ENCODE measurements at regions not wholly inside any gene's neighbourhood (a gene's known extent, or its start where the extent isn't known, plus 50 kb on each side); places are given as distances from the start of the nearest gene placed in this dataset.
"Not testable (repeated sequence)": the region's sequence is repeated elsewhere in the genome, so short reads cannot be mapped to it uniquely, and the experiment has no call there.

DNA sequence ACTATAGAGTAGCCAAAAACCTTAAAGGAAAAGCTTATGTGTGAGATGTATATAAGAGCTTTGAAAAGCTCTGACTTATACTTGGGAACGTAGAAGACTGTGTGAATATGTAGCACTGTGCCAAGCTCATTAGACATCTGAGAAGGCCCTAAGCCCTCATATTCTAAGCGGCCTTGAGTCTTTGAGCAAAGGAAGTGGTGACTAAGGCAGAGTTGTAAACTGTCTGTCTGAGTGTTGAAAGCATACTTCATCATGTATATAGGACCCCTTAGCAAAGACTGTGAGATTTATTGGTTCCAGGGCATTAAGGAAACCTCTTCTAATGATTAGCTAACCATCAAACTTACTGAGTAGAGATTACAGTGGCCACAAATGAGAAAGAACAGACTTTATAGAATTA, 153.3 kb upstream of the LYPLAL1 start:
- no peak for DNase-seq

GRCh38 chr1:219020846-219021245, 152.8 kb upstream of the LYPLAL1 start:
- no peak for DNase-seq

GRCh38 chr1:219027146-219027673, 146.5 kb upstream of the LYPLAL1 start:
- no peak for DNase-seq

GRCh38 chr1:219031809-219032208, 141.9 kb upstream of the LYPLAL1 start:
- no peak for DNase-seq

- DNase-seq = no peak
Measured at GRCh38 chr1:219038398-219038797, 135.3 kb upstream of the LYPLAL1 start.

DNA sequence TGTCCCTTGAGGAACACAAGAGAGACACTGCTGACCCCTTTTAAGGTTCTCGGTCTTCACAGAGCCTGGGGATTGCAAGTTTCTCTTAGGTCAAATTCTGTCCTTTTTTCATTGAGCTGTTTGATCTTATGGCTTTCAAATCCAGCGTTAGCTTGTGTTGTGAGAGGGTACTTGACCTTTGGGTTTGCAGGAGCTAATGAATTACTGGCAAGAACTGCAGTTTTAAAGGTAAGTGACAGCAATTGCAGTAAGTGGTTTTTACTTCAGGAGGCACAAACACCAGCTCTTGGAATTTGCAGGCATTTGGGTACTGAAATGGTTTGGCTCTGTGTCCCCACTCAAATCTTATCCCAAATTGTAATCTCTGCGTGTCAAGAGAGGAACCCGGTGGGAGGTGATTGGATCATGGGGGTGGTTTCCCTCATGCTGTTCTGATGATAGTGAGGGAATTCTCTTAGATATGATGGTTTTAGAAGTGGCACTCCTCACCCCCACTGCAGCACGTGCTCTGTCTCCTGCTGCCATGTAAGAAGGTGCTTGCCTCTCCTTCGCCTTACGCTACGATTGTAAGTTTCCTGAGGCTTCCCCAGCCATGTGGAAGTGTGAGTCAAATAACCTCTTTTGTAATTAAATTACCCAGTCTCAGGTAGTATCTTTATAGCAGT, 134.5 kb upstream of the LYPLAL1 start:
- no peak for DNase-seq

DNA sequence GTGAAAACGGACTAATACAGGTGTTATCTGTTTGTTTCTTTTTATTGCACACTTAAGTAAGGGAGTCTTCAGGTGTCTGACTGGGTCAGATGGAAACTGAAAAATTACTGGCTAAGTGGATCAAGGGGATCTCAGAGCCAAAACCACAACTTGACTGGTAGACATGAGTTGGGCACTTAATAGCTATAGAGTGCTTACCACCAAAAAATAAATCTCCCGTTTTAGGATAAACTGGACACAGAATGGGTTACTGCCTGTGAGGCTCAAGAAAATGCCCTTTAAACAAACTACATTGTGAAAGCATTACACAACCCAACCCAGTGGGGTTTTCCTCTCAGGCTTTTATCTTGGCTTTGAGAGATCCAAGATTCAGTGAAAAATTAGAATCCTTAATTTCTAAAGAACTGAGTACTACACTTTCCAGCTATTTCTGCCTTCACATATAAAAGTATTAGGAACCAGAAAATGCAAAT, 134.0 kb upstream of the LYPLAL1 start:
- DNase-seq = no peak

DNA sequence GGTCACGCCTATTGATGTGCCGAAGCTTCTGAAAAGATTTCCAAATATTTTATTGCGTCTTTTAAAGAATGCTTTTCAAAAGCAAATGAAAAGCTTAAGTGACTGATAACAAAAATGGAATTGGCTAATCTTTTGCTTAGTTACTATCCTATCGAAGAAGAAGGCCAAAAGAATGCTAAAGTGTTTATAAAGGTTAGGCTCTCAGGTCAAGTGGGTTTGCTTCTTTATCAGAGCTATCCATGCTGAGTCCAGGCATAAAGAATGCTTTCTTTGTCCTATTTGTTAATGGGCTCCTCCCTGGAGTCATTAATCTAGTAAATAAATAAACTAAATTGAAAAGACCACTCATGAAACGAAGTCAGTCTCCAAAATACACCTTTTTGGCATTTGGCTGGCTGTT, 133.4 kb upstream of the LYPLAL1 start:
- no peak for DNase-seq

DNA sequence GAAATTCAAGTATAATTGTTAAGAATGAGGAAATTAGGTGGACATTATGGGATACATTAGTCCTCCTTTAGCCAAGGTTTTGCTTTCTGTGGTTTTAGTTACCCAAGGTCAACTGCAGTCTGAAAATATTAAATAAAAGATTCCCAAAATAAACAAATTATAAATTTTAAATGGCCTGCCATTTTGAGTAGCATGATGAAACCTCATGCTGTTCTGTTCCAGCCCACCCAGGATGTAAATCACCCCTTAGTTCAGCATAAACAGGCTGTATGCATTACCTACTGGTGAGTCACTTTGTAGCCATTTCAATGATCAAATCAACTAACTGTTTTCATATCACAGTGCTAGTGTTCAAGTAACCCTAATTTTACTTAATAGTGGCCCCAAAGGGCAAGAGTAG, 132.5 kb upstream of the LYPLAL1 start:
- DNase-seq = no peak

- DNase-seq = no peak
Measured at GRCh38 chr1:219041818-219042217, 131.9 kb upstream of the LYPLAL1 start.

- DNase-seq = no peak
Measured at GRCh38 chr1:219042769-219043168, 130.9 kb upstream of the LYPLAL1 start.

DNA sequence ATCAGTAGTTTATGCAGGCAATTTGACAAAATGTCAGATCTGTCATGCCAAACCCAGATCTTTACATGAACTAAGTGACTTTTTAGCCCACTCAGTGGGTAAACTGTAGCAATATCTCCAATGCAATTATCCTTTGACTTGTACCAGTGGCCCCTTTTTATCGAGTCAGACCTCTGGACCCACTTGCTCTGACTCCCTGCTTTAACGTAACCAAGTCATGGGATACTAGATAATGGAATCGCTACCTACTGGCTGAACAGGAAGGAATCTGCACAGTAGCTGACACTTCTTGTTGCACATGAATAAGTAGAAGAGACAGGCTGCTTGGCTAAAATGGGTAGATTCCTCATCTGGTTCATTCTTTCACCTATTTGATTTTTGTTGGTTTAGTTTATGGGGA, 128.4 kb upstream of the LYPLAL1 start:
- no peak for DNase-seq

GRCh38 chr1:219049501-219049900, 124.2 kb upstream of the LYPLAL1 start:
- DNase-seq = no peak

- DNase-seq = no peak
Measured at GRCh38 chr1:219050086-219050821, 123.4 kb upstream of the LYPLAL1 start.

- no peak for DNase-seq
Measured at GRCh38 chr1:219050822-219051125, 122.9 kb upstream of the LYPLAL1 start.

- DNase-seq = no peak
Measured at GRCh38 chr1:219051547-219051946, 122.1 kb upstream of the LYPLAL1 start.

- no peak for DNase-seq
Measured at GRCh38 chr1:219058891-219059820, 114.5 kb upstream of the LYPLAL1 start.

DNA sequence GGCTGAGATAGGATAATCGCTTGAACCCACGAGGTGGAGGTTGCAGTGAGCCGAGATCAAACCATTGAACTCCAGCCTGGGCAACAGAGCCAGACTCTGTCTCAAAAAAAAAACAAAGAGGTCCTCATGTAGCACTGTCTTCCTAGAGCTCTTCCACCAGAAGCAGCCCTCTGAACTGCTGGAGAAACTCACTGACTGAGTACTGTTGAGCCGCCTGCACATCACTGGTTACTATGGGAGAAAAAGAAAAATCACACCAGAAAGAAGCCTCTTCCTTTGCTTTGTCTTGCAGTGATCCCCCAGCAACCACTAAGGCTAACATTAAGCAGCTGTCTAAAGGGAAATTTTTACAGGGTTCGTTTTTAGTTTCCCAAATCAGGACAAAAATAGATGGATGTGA, 112.9 kb upstream of the LYPLAL1 start:
- no peak for DNase-seq

GRCh38 chr1:219062161-219062560, 111.5 kb upstream of the LYPLAL1 start:
- DNase-seq = no peak

GRCh38 chr1:219066098-219066497, 107.6 kb upstream of the LYPLAL1 start:
- no peak for DNase-seq

- no peak for DNase-seq
Measured at GRCh38 chr1:219066631-219067349, 106.9 kb upstream of the LYPLAL1 start.

DNA sequence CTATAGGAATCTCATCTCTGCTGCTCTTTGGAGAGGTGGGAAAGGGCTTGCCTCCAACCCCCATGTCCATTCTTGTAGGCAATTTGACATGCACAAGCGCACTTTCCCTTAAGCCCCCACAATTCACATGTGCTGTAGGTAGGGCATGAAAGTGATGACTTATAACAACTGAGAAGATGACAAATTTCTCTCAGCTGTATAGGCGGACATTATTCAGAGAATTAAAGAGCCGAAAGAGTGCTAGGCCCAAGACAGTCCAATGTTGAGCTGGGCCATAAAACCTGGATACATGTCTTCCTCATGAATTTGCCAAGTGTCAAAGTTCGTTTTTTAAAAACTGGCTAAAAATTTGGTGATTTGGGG, 106.3 kb upstream of the LYPLAL1 start:
- DNase-seq = no peak

GRCh38 chr1:219070395-219070794, 103.3 kb upstream of the LYPLAL1 start:
- DNase-seq = not testable (repeated sequence)
